ENCODE measurements at regions not wholly inside any gene's neighbourhood (a gene's known extent, or its start where the extent isn't known, plus 50 kb on each side); places are given as distances from the start of the nearest gene placed in this dataset.
A peak's percentile ranks its signal among the peaks of the same experiment; 100 is the strongest.

GRCh38 chr14:98819132-98819866, 452.7 kb downstream of the BCL11B start:
- DNase-seq: no peak

- DNase-seq: no peak
Observed at GRCh38 chr14:98819867-98820206, 452.2 kb downstream of the BCL11B start.

- no peak for DNase-seq
Observed at GRCh38 chr14:98822917-98823316, 449.1 kb downstream of the BCL11B start.

- DNase-seq: peak in 1 of 2 donors; percentile 6
Observed at GRCh38 chr14:98826618-98827017, 445.4 kb downstream of the BCL11B start.

- DNase-seq: no peak
Observed at GRCh38 chr14:98834119-98834518, 437.9 kb downstream of the BCL11B start.

GRCh38 chr14:98835051-98835824, 436.8 kb downstream of the BCL11B start:
- no peak for DNase-seq

GRCh38 chr14:98835825-98836100, 436.2 kb downstream of the BCL11B start:
- no peak for DNase-seq

- DNase-seq: no peak
Observed at GRCh38 chr14:98840091-98840490, 431.9 kb downstream of the BCL11B start.

- DNase-seq: no peak
Observed at GRCh38 chr14:98840511-98840910, 431.5 kb downstream of the BCL11B start.

GRCh38 chr14:98844456-98844855, 427.5 kb downstream of the BCL11B start:
- no peak for DNase-seq

GRCh38 chr14:98847521-98848468, 424.2 kb downstream of the BCL11B start:
- DNase-seq: no peak

GRCh38 chr14:98853063-98853729, 418.8 kb downstream of the BCL11B start:
- DNase-seq: no peak

- DNase-seq: no peak
Observed at GRCh38 chr14:98855926-98856715, 415.9 kb downstream of the BCL11B start.

GRCh38 chr14:98858158-98858557, 413.8 kb downstream of the BCL11B start:
- DNase-seq: no peak

GRCh38 chr14:98858561-98858960, 413.4 kb downstream of the BCL11B start:
- DNase-seq: no peak

GRCh38 chr14:98859301-98859700, 412.7 kb downstream of the BCL11B start:
- no peak for DNase-seq

GRCh38 chr14:98864211-98864610, 407.8 kb downstream of the BCL11B start:
- no peak for DNase-seq

- no peak for DNase-seq
Observed at GRCh38 chr14:98867146-98867545, 404.9 kb downstream of the BCL11B start.

- no peak for DNase-seq
Observed at GRCh38 chr14:98867726-98868125, 404.3 kb downstream of the BCL11B start.

GRCh38 chr14:98868866-98869265, 403.1 kb downstream of the BCL11B start:
- no peak for DNase-seq

- no peak for DNase-seq
Observed at GRCh38 chr14:98871796-98872195, 400.2 kb downstream of the BCL11B start.

- DNase-seq: no peak
Observed at GRCh38 chr14:98877065-98877464, 394.9 kb downstream of the BCL11B start.
